Ectodermal cell (in vitro differentiated cells): ENCODE measurements at regions not wholly inside any gene's neighbourhood (a gene's known extent, or its start where the extent isn't known, plus 50 kb on each side); places are given as distances from the start of the nearest gene placed in this dataset.
"Not testable (repeated sequence)": the region's sequence is repeated elsewhere in the genome, so short reads cannot be mapped to it uniquely, and the experiment has no call there.

ENCODE experiments used
- H3K27ac ChIP-seq: 2 replicates; pipeline ENCODE4 v1.7.0; 2013; ENCODE audit warnings: mild to moderate bottlenecking, low read depth, low read length; ENCODE audit not compliant: insufficient read depth, poor library complexity, severe bottlenecking
- H3K27me3 ChIP-seq: 2 replicates; pipeline ENCODE4 v1.7.0; 2013; ENCODE audit warnings: mild to moderate bottlenecking, low read length; ENCODE audit not compliant: insufficient read depth, control insufficient read depth, poor library complexity, severe bottlenecking
- H3K36me3 ChIP-seq: one replicate; pipeline ENCODE4 v1.7.0; 2013; ENCODE audit warnings: low read length; ENCODE audit not compliant: control insufficient read depth, insufficient read depth
- H3K4me1 ChIP-seq: one replicate; pipeline ENCODE4 v1.7.0; 2013; ENCODE audit warnings: low read length; ENCODE audit not compliant: control insufficient read depth, insufficient read depth
- H3K4me3 ChIP-seq: 2 replicates; pipeline ENCODE4 v1.7.0; 2013; ENCODE audit warnings: low read depth, low read length, control low read depth; ENCODE audit not compliant: insufficient read depth
- H3K9me3 ChIP-seq: 2 replicates; pipeline ENCODE4 v1.7.0; 2013; ENCODE audit warnings: mild to moderate bottlenecking, low read length, moderate library complexity; ENCODE audit not compliant: control insufficient read depth
- WGBS, 2 experiments: methylation state at CpG; one replicate each; pipeline ENCODE4 v1.1.7; 2013; ENCODE audit warnings: missing lambda C conversion rate in 2 of 2; 5-methylcytosine and 5-hydroxymethylcytosine counted together

- 60 to 73% methylated on average over 1 of the region's 1 CpG for WGBS, 2 experiments
- not testable (repeated sequence) for H3K27ac ChIP-seq, H3K4me3 ChIP-seq, H3K9me3 ChIP-seq, H3K27me3 ChIP-seq, H3K36me3 ChIP-seq, H3K4me1 ChIP-seq
These were observed 157.6 kb upstream of the FIGN start for GRCh38 chr2:163893444-163893843.

GRCh38 chr2:163888591-163888990 lies 152.8 kb upstream of the FIGN start:
- Histone ChIP-seq H3K9me3 (no peaks in the 10 kb centered on the region), H3K4me3 (no peak overlapping the region), H3K27ac (no peak overlapping the region), H3K4me1 (no peaks in the 10 kb centered on the region), H3K27me3 (no peaks in the 10 kb centered on the region), H3K36me3 (no peaks in the 10 kb centered on the region)
- WGBS, 2 experiments, result 95 to 98% methylated on average over 4 of the region's 4 CpGs

- Histone ChIP-seq H3K9me3 (no peaks in the 10 kb centered on the region), H3K4me3 (no peak overlapping the region), H3K27me3 (no peaks in the 10 kb centered on the region), H3K4me1 (no peaks in the 10 kb centered on the region), H3K36me3 (no peaks in the 10 kb centered on the region), H3K27ac (no peak overlapping the region)
These were observed 151.4 kb upstream of the FIGN start for GRCh38 chr2:163887182-163887581.

- Histone ChIP-seq H3K27me3 (no peaks in the 10 kb centered on the region), H3K27ac (no peak overlapping the region), H3K9me3 (no peaks in the 10 kb centered on the region), H3K4me1 (no peaks in the 10 kb centered on the region), H3K4me3 (no peak overlapping the region), H3K36me3 (no peaks in the 10 kb centered on the region)
- 92 to 93% methylated on average over 10 of the region's 10 CpGs for WGBS, 2 experiments
These were observed 148.6 kb upstream of the FIGN start for GRCh38 chr2:163884416-163884815.

GRCh38 chr2:163878718-163879117 lies 142.9 kb upstream of the FIGN start:
- H3K9me3 ChIP-seq, result no peaks in the 10 kb centered on the region
- WGBS, 2 experiments, result 44 to 47% methylated on average over 4 of the region's 4 CpGs
- H3K27ac ChIP-seq, result no peak overlapping the region
- H3K27me3 ChIP-seq, result no peaks in the 10 kb centered on the region
- no peak overlapping the region for H3K4me3 ChIP-seq
- no peaks in the 10 kb centered on the region for H3K4me1 ChIP-seq
- no peaks in the 10 kb centered on the region for H3K36me3 ChIP-seq

GRCh38 chr2:163877316-163877715 lies 141.5 kb upstream of the FIGN start:
- no peak overlapping the region for H3K27ac ChIP-seq
- no peaks in the 10 kb centered on the region for H3K9me3 ChIP-seq
- H3K27me3 ChIP-seq, result no peaks in the 10 kb centered on the region
- H3K4me3 ChIP-seq, result no peak overlapping the region
- no peaks in the 10 kb centered on the region for H3K4me1 ChIP-seq
- 93 to 97% methylated on average over 2 to 3 of the region's 3 CpGs for WGBS, 2 experiments
- no peaks in the 10 kb centered on the region for H3K36me3 ChIP-seq

GRCh38 chr2:163863073-163863472 lies 127.3 kb upstream of the FIGN start:
- Histone ChIP-seq H3K4me3 (no peak overlapping the region), H3K36me3 (no peaks in the 10 kb centered on the region), H3K27ac (no peak overlapping the region), H3K27me3 (no peaks in the 10 kb centered on the region), H3K9me3 (no peaks in the 10 kb centered on the region), H3K4me1 (no peaks in the 10 kb centered on the region)
- WGBS, 2 experiments, result 85 to 100% methylated on average over 1 to 3 of the region's 3 CpGs

- H3K27me3 ChIP-seq, result no peaks in the 10 kb centered on the region
- H3K36me3 ChIP-seq, result no peaks in the 10 kb centered on the region
- H3K27ac ChIP-seq, result no peak overlapping the region
- no peaks in the 10 kb centered on the region for H3K9me3 ChIP-seq
- no peak overlapping the region for H3K4me3 ChIP-seq
- no peaks in the 10 kb centered on the region for H3K4me1 ChIP-seq
These were observed 124.1 kb upstream of the FIGN start for GRCh38 chr2:163859951-163860350.

GRCh38 chr2:163856941-163857340 lies 121.1 kb upstream of the FIGN start:
- Histone ChIP-seq H3K27me3 (no peaks in the 10 kb centered on the region), H3K27ac (no peak overlapping the region), H3K4me3 (no peak overlapping the region), H3K36me3 (no peaks in the 10 kb centered on the region), H3K9me3 (no peaks in the 10 kb centered on the region), H3K4me1 (no peaks in the 10 kb centered on the region)
- WGBS, 2 experiments, result 93 to 98% methylated on average over 2 of the region's 2 CpGs

GRCh38 chr2:163852616-163853015 lies 116.8 kb upstream of the FIGN start:
- no peak overlapping the region for H3K4me3 ChIP-seq
- no peaks in the 10 kb centered on the region for H3K27me3 ChIP-seq
- no peaks in the 10 kb centered on the region for H3K9me3 ChIP-seq
- 71 to 87% methylated on average over 1 to 3 of the region's 3 CpGs for WGBS, 2 experiments
- no peaks in the 10 kb centered on the region for H3K4me1 ChIP-seq
- H3K27ac ChIP-seq, result no peak overlapping the region
- no peaks in the 10 kb centered on the region for H3K36me3 ChIP-seq

- 93 to 100% methylated on average over 3 of the region's 3 CpGs for WGBS, 2 experiments
- Histone ChIP-seq H3K4me3 (no peak overlapping the region), H3K4me1 (no peaks in the 10 kb centered on the region), H3K9me3 (no peaks in the 10 kb centered on the region), H3K36me3 (no peaks in the 10 kb centered on the region), H3K27ac (no peak overlapping the region), H3K27me3 (no peaks in the 10 kb centered on the region)
These were observed 114.1 kb upstream of the FIGN start for GRCh38 chr2:163849756-163850435.
